ENCODE measurements at regions not wholly inside any gene's neighbourhood (a gene's known extent, or its start where the extent isn't known, plus 50 kb on each side); places are given as distances from the start of the nearest gene placed in this dataset.

GRCh38 chr15:25545889-25546288 is 107.1 kb upstream of the UBE3A start:
- H3K27ac ChIP-seq, result no peak overlapping the region
- no peaks in the 10 kb centered on the region for H3K36me3 ChIP-seq
- H3K4me3 ChIP-seq, result no peak overlapping the region
- H3K4me1 ChIP-seq (replicated peaks), result no peaks in the 10 kb centered on the region
- H3K9me3 ChIP-seq (replicated peaks), result no peaks in the 10 kb centered on the region
- no peak for DNase-seq (ENCODE audit: low read depth in 1 of 2, low spot score in 2 of 2)
- no peaks in the 10 kb centered on the region for H3K27me3 ChIP-seq (replicated peaks)

- H3K27me3 ChIP-seq (replicated peaks), result no peaks in the 10 kb centered on the region
- H3K4me3 ChIP-seq, result no peak overlapping the region
- no peaks in the 10 kb centered on the region for H3K9me3 ChIP-seq (replicated peaks)
- no peak for DNase-seq (ENCODE audit: low read depth in 1 of 2, low spot score in 2 of 2)
- no peak overlapping the region for H3K27ac ChIP-seq
- H3K4me1 ChIP-seq (replicated peaks), result no peaks in the 10 kb centered on the region
- H3K36me3 ChIP-seq, result no peaks in the 10 kb centered on the region
Observed at GRCh38 chr15:25545017-25545416, 106.2 kb upstream of the UBE3A start.

GRCh38 chr15:25544076-25544475 is 105.3 kb upstream of the UBE3A start:
- Histone ChIP-seq H3K4me1 (replicated peaks) (no peaks in the 10 kb centered on the region), H3K9me3 (replicated peaks) (no peaks in the 10 kb centered on the region), H3K4me3 (no peak overlapping the region), H3K36me3 (no peaks in the 10 kb centered on the region), H3K27ac (no peak overlapping the region), H3K27me3 (replicated peaks) (no peaks in the 10 kb centered on the region)
- DNase-seq (ENCODE audit: low read depth in 1 of 2, low spot score in 2 of 2), result no peak

DNA sequence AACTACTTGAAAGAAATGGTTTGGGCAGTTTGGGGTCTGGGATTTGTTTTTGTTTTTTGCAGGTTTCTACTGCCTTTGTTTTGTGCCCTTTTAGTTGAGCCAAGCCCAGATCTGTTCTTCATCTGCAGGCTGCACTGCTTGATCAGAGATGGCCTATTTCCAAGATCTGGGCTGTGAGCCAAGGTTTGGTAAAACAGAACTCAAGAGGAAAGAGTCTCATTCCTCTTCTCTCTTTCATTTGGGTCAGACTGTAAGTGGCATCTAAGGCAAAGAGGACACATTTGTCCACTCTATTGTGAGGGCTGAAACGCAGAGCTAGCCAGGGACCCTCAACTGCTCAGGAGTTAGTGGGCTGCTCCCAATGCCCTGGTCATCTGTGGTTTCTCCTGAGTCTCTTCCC is 104.4 kb upstream of the UBE3A start:
- no peaks in the 10 kb centered on the region for H3K4me1 ChIP-seq (replicated peaks)
- no peaks in the 10 kb centered on the region for H3K36me3 ChIP-seq
- DNase-seq (ENCODE audit: low read depth in 1 of 2, low spot score in 2 of 2), result no peak
- H3K27me3 ChIP-seq (replicated peaks), result no peaks in the 10 kb centered on the region
- H3K27ac ChIP-seq, result no peak overlapping the region
- no peaks in the 10 kb centered on the region for H3K9me3 ChIP-seq (replicated peaks)
- no peak overlapping the region for H3K4me3 ChIP-seq

DNA sequence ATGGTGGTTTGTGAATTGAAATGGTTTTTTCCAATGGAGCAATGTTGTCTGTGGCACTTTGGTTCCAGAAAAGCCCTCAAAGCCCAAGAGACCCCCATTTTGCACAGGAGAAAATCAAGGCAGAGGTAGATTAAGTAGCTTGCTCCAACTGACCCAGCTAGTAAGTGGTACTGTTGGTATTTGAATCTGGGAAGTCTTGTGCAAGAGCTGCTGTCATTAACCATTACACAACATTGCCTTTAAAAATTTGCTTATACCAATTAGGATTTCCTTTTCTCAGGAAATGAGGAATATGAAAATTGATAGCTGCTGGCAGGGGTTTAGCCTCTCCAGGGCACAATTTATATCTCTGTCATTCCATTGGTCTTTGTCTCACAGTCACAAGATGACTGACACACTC is 102.4 kb upstream of the UBE3A start:
- no peaks in the 10 kb centered on the region for H3K27me3 ChIP-seq (replicated peaks)
- no peak for DNase-seq (ENCODE audit: low read depth in 1 of 2, low spot score in 2 of 2)
- no peaks in the 10 kb centered on the region for H3K36me3 ChIP-seq

GRCh38 chr15:25536801-25537611 is 98.2 kb upstream of the UBE3A start:
- Histone ChIP-seq H3K27me3 (replicated peaks) (no peaks in the 10 kb centered on the region), H3K4me3 (no peak overlapping the region), H3K4me1 (replicated peaks) (no peaks in the 10 kb centered on the region), H3K36me3 (no peaks in the 10 kb centered on the region), H3K27ac (no peak overlapping the region), H3K9me3 (replicated peaks) (no peaks in the 10 kb centered on the region)
- no peak for DNase-seq (ENCODE audit: low read depth in 1 of 2, low spot score in 2 of 2)

More for the DNA sequence above, 102.4 kb upstream of the UBE3A start:
- no peaks in the 10 kb centered on the region for H3K4me1 ChIP-seq (replicated peaks)
- H3K9me3 ChIP-seq (replicated peaks), result no peaks in the 10 kb centered on the region
- no peak overlapping the region for H3K4me3 ChIP-seq
- H3K27ac ChIP-seq, result no peak overlapping the region

DNA sequence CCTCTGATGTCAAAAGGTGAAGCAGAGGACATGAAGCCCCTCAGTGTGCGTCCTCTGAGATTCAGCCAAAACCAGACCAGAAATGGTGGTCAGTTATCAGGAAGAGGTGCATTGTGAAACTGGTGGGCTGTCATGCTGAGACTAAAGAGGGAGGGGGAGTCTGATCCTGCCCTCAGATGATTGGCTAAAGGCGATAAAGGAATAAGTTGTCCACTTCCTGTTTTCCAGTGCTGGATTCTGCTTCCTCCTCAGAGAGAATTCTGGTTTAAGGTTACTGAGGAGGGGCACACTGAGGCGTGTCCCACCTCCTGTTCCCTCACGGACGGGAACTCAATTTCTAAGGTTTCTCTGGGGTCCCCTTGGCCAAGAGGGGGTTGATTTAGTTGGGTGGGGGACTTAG is 97.0 kb upstream of the UBE3A start:
- no peaks in the 10 kb centered on the region for H3K4me1 ChIP-seq (replicated peaks)
- no peak overlapping the region for H3K27ac ChIP-seq
- H3K4me3 ChIP-seq, result no peak overlapping the region
- DNase-seq (ENCODE audit: low read depth in 1 of 2, low spot score in 2 of 2), result no peak
- no peaks in the 10 kb centered on the region for H3K27me3 ChIP-seq (replicated peaks)
- no peaks in the 10 kb centered on the region for H3K36me3 ChIP-seq
- no peaks in the 10 kb centered on the region for H3K9me3 ChIP-seq (replicated peaks)

GRCh38 chr15:25534293-25534692 is 95.5 kb upstream of the UBE3A start:
- Histone ChIP-seq H3K36me3 (no peaks in the 10 kb centered on the region), H3K27ac (no peak overlapping the region), H3K27me3 (replicated peaks) (no peaks in the 10 kb centered on the region), H3K9me3 (replicated peaks) (no peaks in the 10 kb centered on the region), H3K4me3 (no peak overlapping the region), H3K4me1 (replicated peaks) (no peaks in the 10 kb centered on the region)
- no peak for DNase-seq (ENCODE audit: low read depth in 1 of 2, low spot score in 2 of 2)

DNA sequence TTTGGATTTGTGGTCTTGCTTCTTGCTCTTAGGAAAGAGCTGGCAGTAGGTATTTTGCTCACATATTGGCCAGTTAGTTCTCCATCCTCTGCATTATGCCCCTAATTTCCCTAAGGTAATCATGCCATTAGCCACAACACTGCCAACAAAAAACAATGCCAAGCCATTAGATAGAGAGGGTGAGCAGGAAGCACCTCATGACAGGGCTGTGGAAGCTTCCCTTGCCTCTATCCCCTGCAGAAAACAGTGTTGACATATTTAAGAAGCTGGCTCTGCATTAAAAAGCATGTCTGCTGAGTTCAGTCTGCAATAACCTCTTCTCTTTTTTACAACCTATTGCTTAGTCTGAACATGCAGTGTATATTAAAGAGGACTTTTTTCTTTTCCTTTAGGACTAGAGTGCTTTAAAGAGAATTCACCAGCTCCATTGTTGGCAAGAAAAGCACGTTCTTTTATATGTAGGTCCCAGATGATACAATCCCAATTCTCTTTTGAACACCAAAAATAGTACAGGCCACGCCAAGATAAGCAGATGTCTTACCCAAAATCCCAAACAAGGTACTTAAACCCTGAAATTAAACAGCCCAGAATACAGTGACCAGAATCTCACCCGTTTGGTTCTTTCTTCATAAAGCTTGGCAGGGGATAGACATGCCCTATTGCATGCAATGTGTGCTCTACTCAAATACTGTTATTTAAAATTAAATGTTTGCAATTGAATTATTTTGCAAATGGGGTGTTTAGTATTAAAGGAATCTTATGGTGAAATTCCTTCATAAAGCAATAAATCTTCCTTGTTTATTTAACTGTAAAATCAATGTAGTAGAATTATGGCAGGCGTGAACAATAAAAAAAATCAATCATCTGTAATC is 93.7 kb upstream of the UBE3A start:
- no peaks in the 10 kb centered on the region for H3K4me1 ChIP-seq (replicated peaks)
- no peaks in the 10 kb centered on the region for H3K27me3 ChIP-seq (replicated peaks)
- H3K27ac ChIP-seq, result no peak overlapping the region
- no peak for DNase-seq (ENCODE audit: low read depth in 1 of 2, low spot score in 2 of 2)
- H3K9me3 ChIP-seq (replicated peaks), result no peaks in the 10 kb centered on the region
- no peak overlapping the region for H3K4me3 ChIP-seq
- H3K36me3 ChIP-seq, result no peaks in the 10 kb centered on the region

- Histone ChIP-seq H3K4me3 (no peak overlapping the region), H3K36me3 (no peaks in the 10 kb centered on the region), H3K27me3 (replicated peaks) (no peaks in the 10 kb centered on the region), H3K4me1 (replicated peaks) (no peaks in the 10 kb centered on the region), H3K9me3 (replicated peaks) (no peaks in the 10 kb centered on the region), H3K27ac (no peak overlapping the region)
- no peak for DNase-seq (ENCODE audit: low read depth in 1 of 2, low spot score in 2 of 2)
Observed at GRCh38 chr15:25529774-25530173, 91.0 kb upstream of the UBE3A start.

GRCh38 chr15:25527118-25527517 is 88.3 kb upstream of the UBE3A start:
- no peaks in the 10 kb centered on the region for H3K27me3 ChIP-seq (replicated peaks)
- no peak overlapping the region for H3K4me3 ChIP-seq
- H3K4me1 ChIP-seq (replicated peaks), result no peaks in the 10 kb centered on the region
- DNase-seq (ENCODE audit: low read depth in 1 of 2, low spot score in 2 of 2), result no peak
- H3K27ac ChIP-seq, result no peak overlapping the region
- H3K9me3 ChIP-seq (replicated peaks), result no peaks in the 10 kb centered on the region
- no peaks in the 10 kb centered on the region for H3K36me3 ChIP-seq

- Histone ChIP-seq H3K4me1 (replicated peaks) (no peaks in the 10 kb centered on the region), H3K9me3 (replicated peaks) (no peaks in the 10 kb centered on the region), H3K27ac (no peak overlapping the region), H3K4me3 (no peak overlapping the region), H3K36me3 (no peaks in the 10 kb centered on the region), H3K27me3 (replicated peaks) (no peaks in the 10 kb centered on the region)
- no peak for DNase-seq (ENCODE audit: low read depth in 1 of 2, low spot score in 2 of 2)
Observed at GRCh38 chr15:25525741-25526140, 86.9 kb upstream of the UBE3A start.

DNA sequence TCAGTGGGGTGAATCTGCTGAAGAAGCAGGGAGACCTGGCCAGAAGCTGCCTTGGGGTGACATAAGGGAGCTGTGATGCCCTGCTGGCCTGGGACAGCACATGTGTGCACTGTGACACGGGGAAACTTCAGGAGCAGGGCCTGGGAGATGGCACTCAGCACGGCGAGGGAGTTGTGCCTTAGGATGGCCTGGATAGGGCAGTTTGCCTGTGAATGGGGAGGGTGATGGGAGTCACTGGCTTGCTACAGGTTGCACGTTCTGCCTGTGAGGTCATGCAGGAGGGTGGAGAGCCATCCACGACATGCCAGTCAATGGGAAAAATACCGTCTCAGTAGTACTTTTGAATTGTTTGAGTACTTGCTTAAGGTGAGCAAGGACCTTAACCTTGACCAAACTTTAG is 76.8 kb upstream of the UBE3A start:
- no peaks in the 10 kb centered on the region for H3K9me3 ChIP-seq (replicated peaks)
- no peak overlapping the region for H3K4me3 ChIP-seq
- no peak for DNase-seq (ENCODE audit: low read depth in 1 of 2, low spot score in 2 of 2)
- H3K27me3 ChIP-seq (replicated peaks), result no peaks in the 10 kb centered on the region
- H3K4me1 ChIP-seq (replicated peaks), result no peaks in the 10 kb centered on the region
- H3K36me3 ChIP-seq, result no peaks in the 10 kb centered on the region
- no peak overlapping the region for H3K27ac ChIP-seq

DNA sequence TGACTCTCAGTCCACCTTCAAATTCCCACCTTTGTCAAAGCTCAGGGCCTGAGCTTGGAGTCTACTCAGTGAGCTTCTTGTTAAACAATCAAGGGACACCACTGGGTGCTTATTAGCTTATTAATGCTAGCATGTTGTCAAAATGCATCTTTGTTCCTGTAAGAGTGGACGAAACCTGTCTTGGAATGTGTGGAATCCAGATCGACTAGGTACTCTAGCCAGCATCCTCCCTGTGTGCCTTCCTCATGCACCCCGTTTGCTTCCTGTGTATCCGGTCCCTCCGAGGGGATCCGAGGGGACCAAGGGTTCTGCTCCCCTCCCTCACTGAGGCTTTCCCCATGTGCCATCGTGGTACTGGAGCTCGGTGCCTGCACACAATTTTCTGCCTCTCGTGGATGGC is 75.7 kb upstream of the UBE3A start:
- DNase-seq (ENCODE audit: low read depth in 1 of 2, low spot score in 2 of 2), result no peak
- no peaks in the 10 kb centered on the region for H3K27me3 ChIP-seq (replicated peaks)
- H3K27ac ChIP-seq, result no peak overlapping the region
- no peaks in the 10 kb centered on the region for H3K36me3 ChIP-seq
- no peak overlapping the region for H3K4me3 ChIP-seq
- H3K9me3 ChIP-seq (replicated peaks), result no peaks in the 10 kb centered on the region
- H3K4me1 ChIP-seq (replicated peaks), result no peaks in the 10 kb centered on the region

Data from SJSA1 (cell line).